NOMO-1 treated with dmso at 0.1 percent for 144 hours (cell line): ENCODE measurements at regions not wholly inside any gene's neighbourhood (a gene's known extent, or its start where the extent isn't known, plus 50 kb on each side); places are given as distances from the start of the nearest gene placed in this dataset.

Experiments
- DNase-seq: peaks from one replicate; lab custom pipeline; 2025; ENCODE audit not compliant: unreplicated experiment; lab: John Stamatoyannopoulos, UW

- DNase-seq = no peak
These were observed 308.2 kb upstream of the NR5A2 start for GRCh38 chr1:199719156-199719842.

GRCh38 chr1:199720496-199720895 lies 307.0 kb upstream of the NR5A2 start:
- no peak for DNase-seq

- DNase-seq = no peak
These were observed 306.5 kb upstream of the NR5A2 start for GRCh38 chr1:199721001-199721400.

- DNase-seq = no peak
These were observed 304.1 kb upstream of the NR5A2 start for GRCh38 chr1:199723250-199723956.

GRCh38 chr1:199724049-199724448 lies 303.5 kb upstream of the NR5A2 start:
- DNase-seq = no peak

GRCh38 chr1:199725002-199725565 lies 302.4 kb upstream of the NR5A2 start:
- no peak for DNase-seq

- DNase-seq = no peak
These were observed 299.8 kb upstream of the NR5A2 start for GRCh38 chr1:199727682-199728081.

GRCh38 chr1:199728345-199728744 lies 299.2 kb upstream of the NR5A2 start:
- DNase-seq = no peak

GRCh38 chr1:199733125-199733524 lies 294.4 kb upstream of the NR5A2 start:
- no peak for DNase-seq

- DNase-seq = no peak
These were observed 293.3 kb upstream of the NR5A2 start for GRCh38 chr1:199734186-199734585.

- no peak for DNase-seq
These were observed 291.9 kb upstream of the NR5A2 start for GRCh38 chr1:199735660-199736059.

- no peak for DNase-seq
These were observed 290.9 kb upstream of the NR5A2 start for GRCh38 chr1:199736646-199737045.

GRCh38 chr1:199741586-199741985 lies 285.9 kb upstream of the NR5A2 start:
- DNase-seq = no peak

- peak; percentile 74 for DNase-seq
These were observed 285.0 kb upstream of the NR5A2 start for GRCh38 chr1:199742547-199742946.

- no peak for DNase-seq
These were observed 284.3 kb upstream of the NR5A2 start for GRCh38 chr1:199743227-199743626.

- DNase-seq = no peak
These were observed 280.7 kb upstream of the NR5A2 start for GRCh38 chr1:199746666-199747384.

- no peak for DNase-seq
These were observed 279.5 kb upstream of the NR5A2 start for GRCh38 chr1:199747984-199748383.

- no peak for DNase-seq
These were observed 276.0 kb upstream of the NR5A2 start for GRCh38 chr1:199751506-199751905.

GRCh38 chr1:199751962-199752687 lies 275.4 kb upstream of the NR5A2 start:
- no peak for DNase-seq

GRCh38 chr1:199752688-199753027 lies 274.9 kb upstream of the NR5A2 start:
- DNase-seq = no peak

- DNase-seq = no peak
These were observed 274.0 kb upstream of the NR5A2 start for GRCh38 chr1:199753513-199753912.
